Neural progenitor cell (in vitro differentiated cells): ENCODE measurements at regions not wholly inside any gene's neighbourhood (a gene's known extent, or its start where the extent isn't known, plus 50 kb on each side); places are given as distances from the start of the nearest gene placed in this dataset.

Source experiments
- DNase-seq: peaks from one replicate; pipeline ENCODE4 v3.0.0-alpha.2; 2016; ENCODE audit warnings: low spot score
- H2AFZ ChIP-seq: fragments of 200-600 bp; sonication (generic); replicated peaks from 2 replicates; pipeline ENCODE4 v1.6.1; 2016; ENCODE audit warnings: antibody characterized with exemption
- H3F3A ChIP-seq: fragments of 200-600 bp; sonication (generic); 2 replicates; pipeline ENCODE4 v1.6.1; 2016; ENCODE audit warnings: antibody characterized with exemption, low read depth
- H3K27ac ChIP-seq: fragments of 200-600 bp; sonication (generic); 2 replicates; pipeline ENCODE4 v1.5.1; 2016; ENCODE audit warnings: mild to moderate bottlenecking
- H3K27me3 ChIP-seq: fragments of 200-600 bp; sonication (generic); 2 replicates; pipeline ENCODE4 v1.6.1; 2016; ENCODE audit warnings: mild to moderate bottlenecking, moderate library complexity
- H3K36me3 ChIP-seq: fragments of 200-600 bp; sonication (generic); 2 replicates; pipeline ENCODE4 v1.5.1; 2016
- H3K4me1 ChIP-seq: fragments of 200-600 bp; sonication (generic); 2 replicates; pipeline ENCODE4 v1.6.1; 2016; ENCODE audit warnings: mixed run types
- H3K4me2 ChIP-seq: fragments of 200-600 bp; sonication (generic); 2 replicates; pipeline ENCODE4 v1.6.1; 2016
- H3K4me3 ChIP-seq: fragments of 200-600 bp; sonication (generic); 2 replicates; pipeline ENCODE4 v1.5.1; 2016
- H3K79me2 ChIP-seq: fragments of 200-600 bp; sonication (generic); 2 replicates; pipeline ENCODE4 v1.6.1; 2016; ENCODE audit warnings: low read depth
- H3K9ac ChIP-seq: fragments of 200-600 bp; sonication (generic); 2 replicates; pipeline ENCODE4 v1.6.1; 2016
- H3K9me3 ChIP-seq: fragments of 200-600 bp; sonication (generic); 2 replicates; pipeline ENCODE4 v1.5.1; 2016; ENCODE audit warnings: low read depth
- H4K20me1 ChIP-seq: fragments of 200-600 bp; sonication (generic); 2 replicates; pipeline ENCODE4 v1.6.1; 2016; ENCODE audit warnings: low read depth
- H3K27ac Mint-ChIP-seq: 3 replicates; pipeline ENCODE4 v1.8.0; 2021; ENCODE audit warnings: mixed read lengths
- H3K27me3 Mint-ChIP-seq: 2 replicates; pipeline ENCODE4 v1.8.0; 2022; ENCODE audit warnings: low read depth, mild to moderate bottlenecking, inconsistent platforms, moderate library complexity, mixed read lengths; ENCODE audit not compliant: insufficient read depth
- H3K36me3 Mint-ChIP-seq: 3 replicates; pipeline ENCODE4 v1.8.0; 2021; ENCODE audit warnings: mixed read lengths
- H3K4me1 Mint-ChIP-seq: 3 replicates; pipeline ENCODE4 v1.8.0; 2021; ENCODE audit warnings: mixed read lengths
- H3K4me3 Mint-ChIP-seq: 3 replicates; pipeline ENCODE4 v1.8.0; 2021; ENCODE audit warnings: mild to moderate bottlenecking, moderate library complexity, mixed read lengths
- H3K9me3 Mint-ChIP-seq: 3 replicates; pipeline ENCODE4 v1.8.0; 2020; ENCODE audit warnings: mixed read lengths
- CTCF ChIP-seq: fragments of 200-600 bp; sonication (generic); IDR thresholded peaks from 2 replicates; pipeline ENCODE4 v1.5.1; 2017; ENCODE audit warnings: antibody characterized with exemption, mild to moderate bottlenecking
- EZH2 ChIP-seq: fragments of 200-600 bp; sonication (generic); IDR thresholded peaks from 2 replicates; pipeline ENCODE4 v1.6.1; 2017; ENCODE audit warnings: antibody characterized with exemption, mild to moderate bottlenecking, moderate library complexity
- EZH2phosphoT487 ChIP-seq: fragments of 200-600 bp; sonication (generic); IDR thresholded peaks from 2 replicates; pipeline ENCODE4 v1.6.1; 2017; ENCODE audit warnings: antibody characterized with exemption

- Histone ChIP-seq H3K27me3 (no peaks in the 10 kb centered on the region), H3K4me1 (no peaks in the 10 kb centered on the region), H3K4me3 (no peak overlapping the region), H2AFZ (no peak overlapping the region), H4K20me1 (no peaks in the 10 kb centered on the region), H3F3A (no peaks in the 10 kb centered on the region), H3K36me3 (no peaks in the 10 kb centered on the region), H3K27ac (no peak overlapping the region), H3K9ac (no peak overlapping the region), H3K4me2 (no peak overlapping the region), H3K9me3 (no peaks in the 10 kb centered on the region), H3K79me2 (no peaks in the 10 kb centered on the region)
- H3K4me3 Mint-ChIP-seq: no peak overlapping the region
- H3K36me3 Mint-ChIP-seq: no peaks in the 10 kb centered on the region
- H3K4me1 Mint-ChIP-seq: no peaks in the 10 kb centered on the region
- H3K27me3 Mint-ChIP-seq: no peaks in the 10 kb centered on the region
- no peak for TF ChIP-seq CTCF
- TF ChIP-seq EZH2: no peak
- no peak for TF ChIP-seq EZH2phosphoT487
- no peak for DNase-seq
- no peak overlapping the region for H3K27ac Mint-ChIP-seq
- H3K9me3 Mint-ChIP-seq: no peaks in the 10 kb centered on the region
Observed at GRCh38 chr10:89923661-89924060, 222.3 kb downstream of the KIF20B start.

DNA sequence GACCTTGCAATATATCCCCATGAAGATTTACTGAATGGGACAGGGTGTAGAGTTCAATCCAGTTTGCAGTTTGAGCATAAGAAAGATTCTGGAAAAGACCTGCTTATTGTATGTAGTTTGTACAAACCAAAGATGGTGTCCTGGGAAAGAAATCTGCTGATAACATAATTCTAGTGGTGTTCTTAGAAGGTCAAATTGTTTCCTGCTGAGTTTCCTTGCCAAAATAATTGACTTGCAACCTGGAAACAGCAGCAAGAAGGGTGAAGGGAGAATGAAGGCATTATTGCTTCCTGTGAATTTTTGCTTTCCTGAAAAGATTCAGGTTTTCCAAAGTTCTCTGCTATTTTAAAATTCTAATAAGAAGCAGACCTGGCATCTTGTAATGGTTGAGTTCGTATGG, 222.9 kb downstream of the KIF20B start:
- H3K27me3 Mint-ChIP-seq: no peaks in the 10 kb centered on the region
- H3K36me3 ChIP-seq: no peaks in the 10 kb centered on the region
- H3K4me3 ChIP-seq: no peak overlapping the region
- no peaks in the 10 kb centered on the region for H3K4me1 Mint-ChIP-seq
- no peak overlapping the region for H3K27ac Mint-ChIP-seq
- no peaks in the 10 kb centered on the region for H3K9me3 ChIP-seq
- DNase-seq: no peak
- H3K9me3 Mint-ChIP-seq: no peaks in the 10 kb centered on the region
- H3K4me1 ChIP-seq: no peaks in the 10 kb centered on the region
- H4K20me1 ChIP-seq: no peaks in the 10 kb centered on the region
- H3K36me3 Mint-ChIP-seq: no peaks in the 10 kb centered on the region
- no peaks in the 10 kb centered on the region for H3K27me3 ChIP-seq
- H3K9ac ChIP-seq: no peak overlapping the region
- no peaks in the 10 kb centered on the region for H3F3A ChIP-seq
- H3K79me2 ChIP-seq: no peaks in the 10 kb centered on the region
- H2AFZ ChIP-seq: no peak overlapping the region
- TF ChIP-seq CTCF: no peak
- no peak for TF ChIP-seq EZH2phosphoT487
- TF ChIP-seq EZH2: no peak
- no peak overlapping the region for H3K4me2 ChIP-seq
- H3K27ac ChIP-seq: no peak overlapping the region
- no peak overlapping the region for H3K4me3 Mint-ChIP-seq

DNA sequence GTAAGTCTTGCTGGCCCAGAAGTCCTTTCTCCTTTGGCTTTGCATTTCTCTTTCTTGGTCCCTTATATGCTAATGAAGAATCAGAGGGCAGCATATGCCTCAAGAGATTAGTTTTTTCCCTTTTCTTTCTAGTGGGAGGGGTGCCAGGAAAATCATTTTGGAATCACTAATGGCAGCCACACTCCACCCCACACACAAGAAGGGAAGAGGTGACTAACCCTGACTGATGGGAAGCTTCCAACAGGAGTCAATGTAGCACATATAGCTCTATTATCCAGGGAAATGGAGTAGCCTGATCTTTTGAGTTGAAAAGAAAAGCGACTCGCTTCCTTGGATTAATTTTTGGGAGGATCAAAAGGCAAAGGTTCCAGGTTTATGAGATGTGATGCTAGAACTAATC, 225.3 kb downstream of the KIF20B start:
- Histone ChIP-seq H3F3A (no peaks in the 10 kb centered on the region), H3K79me2 (no peaks in the 10 kb centered on the region), H2AFZ (no peak overlapping the region), H3K4me2 (no peak overlapping the region), H3K4me3 (no peak overlapping the region), H3K36me3 (no peaks in the 10 kb centered on the region), H3K9me3 (no peaks in the 10 kb centered on the region), H3K27me3 (no peaks in the 10 kb centered on the region), H4K20me1 (no peaks in the 10 kb centered on the region), H3K9ac (no peak overlapping the region), H3K4me1 (no peaks in the 10 kb centered on the region), H3K27ac (no peak overlapping the region)
- no peak overlapping the region for H3K27ac Mint-ChIP-seq
- no peaks in the 10 kb centered on the region for H3K4me1 Mint-ChIP-seq
- no peaks in the 10 kb centered on the region for H3K36me3 Mint-ChIP-seq
- H3K9me3 Mint-ChIP-seq: no peaks in the 10 kb centered on the region
- H3K4me3 Mint-ChIP-seq: no peak overlapping the region
- no peak for TF ChIP-seq EZH2
- no peak for TF ChIP-seq EZH2phosphoT487
- TF ChIP-seq CTCF: no peak
- DNase-seq: no peak
- H3K27me3 Mint-ChIP-seq: no peaks in the 10 kb centered on the region
